SIG-M5 (cell line): ENCODE measurements at regions not wholly inside any gene's neighbourhood (a gene's known extent, or its start where the extent isn't known, plus 50 kb on each side); places are given as distances from the start of the nearest gene placed in this dataset.

Experiments used
- DNase-seq: peaks from one replicate; lab custom pipeline; 2025; lab: John Stamatoyannopoulos, UW

- no peak for DNase-seq
These were observed 1383.1 kb upstream of the ADGRL2 start for GRCh38 chr1:80417671-80418070.

DNA sequence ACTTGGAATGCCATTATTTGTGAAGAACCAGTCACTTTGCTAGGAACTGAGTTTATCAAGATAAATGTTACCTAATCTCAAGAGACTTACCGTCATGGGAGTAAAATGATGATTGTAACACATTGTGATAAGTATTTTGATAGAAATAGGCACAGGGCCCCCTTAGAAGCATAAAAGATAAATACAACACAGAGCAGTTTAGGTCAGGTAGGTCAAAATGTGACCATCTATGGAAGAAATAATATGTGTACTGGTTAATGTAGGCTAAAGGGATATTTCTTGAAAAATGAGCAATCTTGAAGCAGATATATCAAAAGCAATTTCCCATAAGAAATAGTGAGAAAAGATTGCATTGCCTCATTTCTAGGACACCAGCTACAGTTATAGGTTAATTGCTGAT is 1386.8 kb upstream of the ADGRL2 start:
- DNase-seq = no peak

DNA sequence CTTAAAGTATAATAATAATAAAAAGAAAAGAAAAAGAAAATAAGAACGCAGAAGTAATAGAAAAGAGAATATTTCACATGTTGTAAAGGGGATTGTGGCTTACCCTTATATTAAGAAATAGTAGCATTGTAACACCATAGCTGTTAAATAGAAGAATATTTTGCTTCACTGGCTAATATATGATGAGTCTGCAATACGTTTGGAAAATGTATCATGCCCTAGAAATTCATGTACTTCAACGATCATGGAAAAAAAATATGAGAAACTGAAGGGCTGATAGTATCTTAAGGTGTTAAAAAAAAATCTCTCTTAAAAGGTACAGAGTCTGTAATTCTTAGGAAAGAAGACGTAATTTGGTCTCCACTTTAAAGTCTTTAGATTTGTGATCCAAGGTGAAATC is 1390.5 kb upstream of the ADGRL2 start:
- DNase-seq = no peak

GRCh38 chr1:80403471-80403893 is 1397.0 kb upstream of the ADGRL4 start:
- no peak for DNase-seq

DNA sequence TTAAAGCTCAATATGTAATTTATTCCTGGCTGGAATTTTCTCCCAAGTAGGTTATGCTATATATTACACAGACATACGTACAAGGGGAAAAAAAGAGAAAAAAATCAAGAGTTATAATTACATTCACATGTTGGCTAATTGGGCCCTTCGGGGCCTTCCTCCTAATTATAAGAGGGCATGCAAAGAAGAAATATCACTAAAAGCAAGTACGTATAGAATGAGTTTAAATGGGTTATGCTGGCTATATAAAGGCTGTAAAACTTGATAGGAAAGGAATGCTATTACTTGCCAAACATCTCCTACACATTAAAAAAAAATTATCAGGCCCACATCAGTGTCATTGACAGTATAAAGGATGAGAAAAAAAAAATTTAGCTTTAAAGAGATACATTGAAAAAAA is 1396.1 kb upstream of the ADGRL4 start:
- no peak for DNase-seq

DNA sequence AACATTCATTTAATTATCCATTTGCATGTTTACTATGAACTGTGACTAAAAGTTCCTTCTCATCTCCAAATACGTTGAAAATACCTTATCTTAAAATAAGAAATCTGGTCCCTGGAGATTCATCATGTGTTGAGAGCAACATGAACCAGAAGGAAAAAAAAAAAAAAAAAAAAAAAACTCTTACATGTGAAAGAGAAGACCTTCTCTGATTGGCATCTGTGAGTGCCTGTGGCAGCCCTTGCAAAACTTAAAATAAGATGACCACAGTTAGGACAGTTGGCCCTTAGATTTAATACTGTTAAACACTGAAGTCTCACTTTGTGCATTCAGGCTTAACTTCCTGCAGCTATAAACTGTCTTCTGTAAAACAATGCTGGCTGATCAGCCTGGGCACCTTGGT is 1395.2 kb upstream of the ADGRL4 start:
- no peak for DNase-seq

DNA sequence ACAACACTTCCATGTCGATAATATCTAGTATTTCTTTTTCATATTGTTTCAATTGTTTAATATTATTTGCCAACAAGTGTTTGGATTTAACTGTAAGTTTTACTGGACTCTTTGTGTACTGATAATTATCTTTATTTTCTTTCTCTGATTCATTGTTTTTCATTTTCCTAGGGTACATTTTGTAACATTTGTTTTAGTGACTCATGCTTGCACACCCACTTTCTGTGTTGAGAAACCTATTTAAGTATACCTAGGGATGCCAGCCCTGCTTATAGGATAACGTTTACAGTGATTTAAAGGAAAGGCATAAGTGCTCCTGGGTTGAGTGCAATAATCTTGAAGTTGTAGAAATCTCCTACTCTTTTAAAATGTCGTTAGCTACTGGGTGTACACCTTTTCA is 1386.0 kb upstream of the ADGRL4 start:
- no peak for DNase-seq

DNA sequence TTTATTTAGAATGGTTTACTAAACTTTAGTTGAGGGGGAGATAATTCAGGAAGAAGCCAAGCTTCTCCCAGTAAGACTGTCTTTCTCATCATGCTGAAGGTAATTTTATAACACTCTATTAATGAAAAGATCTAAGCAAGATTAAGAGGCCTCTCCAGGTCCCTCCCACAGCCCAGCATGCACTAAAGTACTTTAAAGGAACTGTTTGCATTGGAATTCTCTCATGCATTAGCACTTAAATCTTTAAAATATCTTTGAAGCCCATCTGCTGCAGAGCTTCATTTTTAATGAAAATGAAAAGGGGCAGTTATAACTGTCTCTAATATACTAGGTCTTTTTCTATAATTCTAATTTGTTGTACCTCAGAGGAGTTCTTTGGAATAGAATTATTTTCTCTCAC is 1379.1 kb upstream of the ADGRL4 start:
- DNase-seq = no peak

- DNase-seq = no peak
These were observed 1378.4 kb upstream of the ADGRL4 start for GRCh38 chr1:80384959-80385358.

- no peak for DNase-seq
These were observed 1377.7 kb upstream of the ADGRL4 start for GRCh38 chr1:80384083-80384830.

GRCh38 chr1:80375662-80376061 is 1369.1 kb upstream of the ADGRL4 start:
- DNase-seq = no peak

- DNase-seq = no peak
These were observed 1368.6 kb upstream of the ADGRL4 start for GRCh38 chr1:80375109-80375508.

- DNase-seq = no peak
These were observed 1363.2 kb upstream of the ADGRL4 start for GRCh38 chr1:80369780-80370179.

GRCh38 chr1:80367058-80367457 is 1360.5 kb upstream of the ADGRL4 start:
- DNase-seq = no peak

DNA sequence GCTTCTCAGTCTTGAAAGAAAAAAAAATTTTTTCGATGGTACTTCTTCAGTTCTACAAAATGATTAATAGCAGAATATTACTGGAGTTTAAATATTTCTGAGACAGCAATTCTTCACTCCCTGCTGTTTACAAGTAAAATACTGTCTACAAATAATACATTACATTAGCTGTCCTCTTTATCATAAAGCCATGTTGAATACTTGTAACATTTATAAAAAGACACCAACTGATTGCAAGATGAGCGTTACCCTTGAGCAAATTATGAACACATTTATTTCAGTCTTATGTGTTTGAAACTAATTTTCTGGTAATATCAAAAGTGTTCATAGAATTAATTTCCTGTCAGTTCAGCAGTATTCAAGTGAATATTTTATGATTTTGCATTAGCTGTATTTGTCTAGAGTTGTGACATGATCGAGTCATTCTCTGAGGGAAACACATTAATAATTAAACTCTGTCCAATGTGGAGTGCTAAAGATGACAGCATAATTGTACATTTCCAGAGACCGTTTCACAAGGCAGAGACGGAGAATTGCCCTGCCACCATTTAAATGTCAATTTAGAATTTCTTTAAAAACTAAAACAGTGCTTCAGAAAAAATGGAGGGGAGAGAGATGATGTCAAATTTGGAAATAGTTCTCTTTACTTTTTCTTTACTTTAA is 1359.0 kb upstream of the ADGRL4 start:
- no peak for DNase-seq

GRCh38 chr1:80363689-80364475 is 1357.4 kb upstream of the ADGRL4 start:
- no peak for DNase-seq

DNA sequence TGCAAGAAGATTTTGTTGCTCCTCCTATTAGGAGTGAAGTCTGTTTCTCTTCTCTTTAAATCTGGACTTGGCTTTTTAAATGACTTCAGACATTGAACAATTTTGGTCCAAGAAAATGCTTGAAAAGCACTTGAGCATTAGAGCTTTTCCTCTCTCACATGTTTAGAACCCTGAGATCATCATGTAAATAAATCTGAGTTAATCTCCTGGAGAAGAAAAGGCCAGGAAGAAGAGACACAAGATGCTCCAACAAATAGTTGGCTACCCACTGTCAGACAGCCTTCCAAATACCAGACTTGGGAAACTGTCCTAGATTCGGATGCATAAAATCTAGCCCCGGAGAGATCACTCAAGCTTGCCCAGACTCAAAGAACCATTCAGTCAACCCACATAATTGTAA is 1353.1 kb upstream of the ADGRL4 start:
- DNase-seq = no peak

GRCh38 chr1:80349218-80349617 is 1342.7 kb upstream of the ADGRL4 start:
- no peak for DNase-seq

- no peak for DNase-seq
These were observed 1334.5 kb upstream of the ADGRL4 start for GRCh38 chr1:80341021-80341420.

- no peak for DNase-seq
These were observed 1311.6 kb upstream of the ADGRL4 start for GRCh38 chr1:80318108-80318507.

GRCh38 chr1:80310703-80311245 is 1304.2 kb upstream of the ADGRL4 start:
- DNase-seq = no peak

GRCh38 chr1:80305466-80305865 is 1298.9 kb upstream of the ADGRL4 start:
- DNase-seq = no peak

DNA sequence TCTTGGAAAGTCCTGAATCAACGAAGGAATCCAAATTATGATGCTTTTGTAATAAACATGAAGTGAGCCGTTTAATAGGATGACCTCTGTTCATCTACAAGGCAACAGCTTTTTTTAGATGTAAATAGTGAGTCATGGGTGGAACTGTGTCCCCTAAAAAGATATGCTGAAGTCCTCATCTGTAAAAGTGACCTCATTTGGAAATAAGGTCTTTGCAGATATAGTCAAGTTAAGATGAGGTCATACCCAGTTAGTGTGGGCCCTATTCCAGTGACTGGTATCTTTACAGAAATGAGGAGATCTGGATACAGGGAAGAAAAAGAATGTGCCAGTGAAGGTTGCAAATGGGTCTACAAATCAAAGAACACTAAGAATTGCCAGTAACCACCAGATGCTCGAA is 1287.3 kb upstream of the ADGRL4 start:
- DNase-seq = no peak
